ENCODE measurements at regions not wholly inside any gene's neighbourhood (a gene's known extent, or its start where the extent isn't known, plus 50 kb on each side); places are given as distances from the start of the nearest gene placed in this dataset.

GRCh38 chr2:219886615-219887014, 259.2 kb downstream of the SLC4A3 start:
- TF ChIP-seq, protein P1, sequence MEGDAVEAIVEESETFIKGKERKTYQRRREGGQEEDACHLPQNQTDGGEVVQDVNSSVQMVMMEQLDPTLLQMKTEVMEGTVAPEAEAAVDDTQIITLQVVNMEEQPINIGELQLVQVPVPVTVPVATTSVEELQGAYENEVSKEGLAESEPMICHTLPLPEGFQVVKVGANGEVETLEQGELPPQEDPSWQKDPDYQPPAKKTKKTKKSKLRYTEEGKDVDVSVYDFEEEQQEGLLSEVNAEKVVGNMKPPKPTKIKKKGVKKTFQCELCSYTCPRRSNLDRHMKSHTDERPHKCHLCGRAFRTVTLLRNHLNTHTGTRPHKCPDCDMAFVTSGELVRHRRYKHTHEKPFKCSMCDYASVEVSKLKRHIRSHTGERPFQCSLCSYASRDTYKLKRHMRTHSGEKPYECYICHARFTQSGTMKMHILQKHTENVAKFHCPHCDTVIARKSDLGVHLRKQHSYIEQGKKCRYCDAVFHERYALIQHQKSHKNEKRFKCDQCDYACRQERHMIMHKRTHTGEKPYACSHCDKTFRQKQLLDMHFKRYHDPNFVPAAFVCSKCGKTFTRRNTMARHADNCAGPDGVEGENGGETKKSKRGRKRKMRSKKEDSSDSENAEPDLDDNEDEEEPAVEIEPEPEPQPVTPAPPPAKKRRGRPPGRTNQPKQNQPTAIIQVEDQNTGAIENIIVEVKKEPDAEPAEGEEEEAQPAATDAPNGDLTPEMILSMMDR (IDR thresholded peaks at IDR 0.05; ENCODE audit: low read length), result no peak
- TF ChIP-seq EZH2 (IDR thresholded peaks at IDR 0.05; ENCODE audit: borderline replicate concordance, low read length), result no peak

Data from OCI-LY1 (cell line).